ENCODE measurements at regions not wholly inside any gene's neighbourhood (a gene's known extent, or its start where the extent isn't known, plus 50 kb on each side); places are given as distances from the start of the nearest gene placed in this dataset.

- H3K27me3 ChIP-seq: no peaks in the 10 kb centered on the region
- 27 to 52% methylated on average over 2 of the region's 2 CpGs for WGBS, 2 donors (ENCODE audit: low coverage in 1 of 2)
- H3K36me3 ChIP-seq: no peaks in the 10 kb centered on the region
- H3K4me3 ChIP-seq: no peak overlapping the region
- peak; percentile 57 for ATAC-seq
- H3K4me1 ChIP-seq: no peaks in the 10 kb centered on the region
- peaks cover 0 to 4% (median 0%) of the 10 kb centered on the region in 3 donors for H3K9me3 ChIP-seq
- TF ChIP-seq EP300 (IDR thresholded peaks at IDR 0.05) (no peak), POLR2A (IDR thresholded peaks at IDR 0.05) (no peak), POLR2AphosphoS5 (IDR thresholded peaks at IDR 0.05) (peak; percentile 44), CTCF (IDR thresholded peaks at IDR 0.05) (no peak)
- no peak overlapping the region for H3K27ac ChIP-seq
Measured at GRCh38 chr5:117494188-117494587, 919.6 kb upstream of the SEMA6A start.

- H3K4me1 ChIP-seq: no peaks in the 10 kb centered on the region
- ATAC-seq: no peak
- no peak overlapping the region for H3K4me3 ChIP-seq
- H3K36me3 ChIP-seq: no peaks in the 10 kb centered on the region
- 47 to 82% methylated on average over 2 of the region's 2 CpGs for WGBS, 2 donors (ENCODE audit: low coverage in 1 of 2)
- TF ChIP-seq EP300 (IDR thresholded peaks at IDR 0.05): no peak
- no peak for TF ChIP-seq POLR2A (IDR thresholded peaks at IDR 0.05)
- no peak for TF ChIP-seq POLR2AphosphoS5 (IDR thresholded peaks at IDR 0.05)
- no peak for TF ChIP-seq CTCF (IDR thresholded peaks at IDR 0.05)
- H3K9me3 ChIP-seq: peaks cover 0 to 4% (median 0%) of the 10 kb centered on the region in 3 donors
- H3K27ac ChIP-seq: no peak overlapping the region
- no peaks in the 10 kb centered on the region for H3K27me3 ChIP-seq
Measured at GRCh38 chr5:117488976-117489500, 914.4 kb upstream of the SEMA6A start.

GRCh38 chr5:117487556-117487955 is 912.9 kb upstream of the SEMA6A start:
- peak; percentile 36 for ATAC-seq

GRCh38 chr5:117486879-117487391 is 912.3 kb upstream of the SEMA6A start:
- Histone ChIP-seq H3K9me3 (no peaks in the 10 kb centered on the region), H3K36me3 (no peaks in the 10 kb centered on the region), H3K4me1 (no peaks in the 10 kb centered on the region), H3K4me3 (no peak overlapping the region), H3K27me3 (no peaks in the 10 kb centered on the region), H3K27ac (no peak overlapping the region)
- TF ChIP-seq CTCF (IDR thresholded peaks at IDR 0.05) (no peak), EP300 (IDR thresholded peaks at IDR 0.05) (no peak), POLR2AphosphoS5 (IDR thresholded peaks at IDR 0.05) (no peak), POLR2A (IDR thresholded peaks at IDR 0.05) (no peak)
- ATAC-seq: no peak

More at GRCh38 chr5:117487556-117487955, 912.9 kb upstream of the SEMA6A start:
- 80 to 86% methylated on average over 1 to 2 of the region's 4 CpGs for WGBS, 2 donors (ENCODE audit: low coverage in 1 of 2)
- no peaks in the 10 kb centered on the region for H3K9me3 ChIP-seq
- H3K27me3 ChIP-seq: no peaks in the 10 kb centered on the region
- TF ChIP-seq POLR2AphosphoS5 (IDR thresholded peaks at IDR 0.05) (no peak), POLR2A (IDR thresholded peaks at IDR 0.05) (no peak), CTCF (IDR thresholded peaks at IDR 0.05) (no peak), EP300 (IDR thresholded peaks at IDR 0.05) (no peak)
- H3K36me3 ChIP-seq: no peaks in the 10 kb centered on the region
- H3K4me1 ChIP-seq: no peaks in the 10 kb centered on the region
- no peak overlapping the region for H3K27ac ChIP-seq
- no peak overlapping the region for H3K4me3 ChIP-seq

GRCh38 chr5:117486261-117486660 is 911.6 kb upstream of the SEMA6A start:
- Histone ChIP-seq H3K4me3 (no peak overlapping the region), H3K36me3 (no peaks in the 10 kb centered on the region), H3K27me3 (no peaks in the 10 kb centered on the region), H3K27ac (no peak overlapping the region), H3K9me3 (no peaks in the 10 kb centered on the region), H3K4me1 (no peaks in the 10 kb centered on the region)
- TF ChIP-seq CTCF (IDR thresholded peaks at IDR 0.05) (no peak), POLR2AphosphoS5 (IDR thresholded peaks at IDR 0.05) (no peak), EP300 (IDR thresholded peaks at IDR 0.05) (no peak), POLR2A (IDR thresholded peaks at IDR 0.05) (no peak)
- ATAC-seq: no peak
